GM12878 (cell line): ENCODE measurements at regions not wholly inside any gene's neighbourhood (a gene's known extent, or its start where the extent isn't known, plus 50 kb on each side); places are given as distances from the start of the nearest gene placed in this dataset.

Experiments used
- ATAC-seq: fragments of 200-7000 bp; cut with Tn5 transposase; 3 replicates; pipeline ENCODE4 v1.9.1; 2020; ENCODE audit warnings: mild to moderate bottlenecking, moderate library complexity
- BruUV-seq: library from RNA; stranded (reverse); fragments of 400-500 nt; replicated peaks from 2 replicates; lab custom pipeline; 2021; lab: Mats Ljungman, UMichigan
- CTCF ChIA-PET: fragments of 300-600 bp; sonication (Branson Sonifier 250); formaldehyde crosslinking; extraction: SDS; loops from one replicate; lab custom pipeline; 2021; ENCODE audit warnings: inconsistent platforms; lab: Yijun Ruan, JAX
- POLR2A ChIA-PET: fragments of 350-600 bp; formaldehyde crosslinking; extraction: SDS; loops from one replicate; lab custom pipeline; 2021; ENCODE audit warnings: inconsistent platforms; lab: Charles Lee
- RAD21 ChIA-PET: fragments of 300-600 bp; sonication (Branson Sonifier 250); formaldehyde crosslinking; loops from one replicate; lab custom pipeline; 2023; ENCODE audit warnings: antibody characterized with exemption; ENCODE audit not compliant: unreplicated experiment; lab: Charles Lee
- SMC1A ChIA-PET: fragments of 300-600 bp; sonication (Branson Sonifier 250); formaldehyde crosslinking; loops from one replicate; lab custom pipeline; 2023; ENCODE audit not compliant: unreplicated experiment, uncharacterized antibody; lab: Charles Lee
- DNase-seq: peaks from one replicate; pipeline ENCODE4 v3.0.0-alpha.2; 2011; ENCODE audit warnings: low read depth, low spot score
- FAIRE-seq: peaks from 3 replicates; lab custom pipeline; 2011; peaks lifted over from hg19 to GRCh38; lab: Jason Lieb, UNC
- H2AFZ ChIP-seq: 2 replicates; pipeline ENCODE4 v1.6.0; 2011; ENCODE audit warnings: low read depth, low read length, control low read depth; ENCODE audit not compliant: control insufficient read depth
- H3K27ac ChIP-seq: 2 replicates; pipeline ENCODE4 v1.5.1; 2011; ENCODE audit warnings: control low read depth; ENCODE audit not compliant: control insufficient read depth, insufficient read depth
- H3K27me3 ChIP-seq, 2 experiments: replicated peaks in 1 of 2; 2 replicates each; pipeline versions ENCODE4 v1.6.0 to v1.6.1; 2011; ENCODE audit warnings: low read length in 1 of 2; ENCODE audit not compliant: control insufficient read depth in 2 of 2, insufficient read depth in 2 of 2
- H3K36me3 ChIP-seq, 2 experiments: 2 replicates each; pipeline ENCODE4 v1.5.1; 2011; ENCODE audit warnings: low read length in 1 of 2; ENCODE audit not compliant: control insufficient read depth in 2 of 2, insufficient read depth in 2 of 2
- H3K4me1 ChIP-seq: 2 replicates; pipeline ENCODE4 v1.6.1; 2011; ENCODE audit warnings: mild to moderate bottlenecking, low read length, moderate library complexity, mixed read lengths; ENCODE audit not compliant: control insufficient read depth, insufficient read depth
- H3K4me2 ChIP-seq: 2 replicates; pipeline ENCODE4 v1.6.0; 2011; ENCODE audit warnings: control low read depth; ENCODE audit not compliant: control insufficient read depth, insufficient read depth
- H3K4me3 ChIP-seq: fragments of 200-600 bp; sonication (generic); 2 replicates; pipeline ENCODE4 v1.5.1; 2016
- H3K79me2 ChIP-seq: 2 replicates; pipeline ENCODE4 v1.6.0; 2011; ENCODE audit warnings: low read length; ENCODE audit not compliant: control insufficient read depth, insufficient read depth
- H3K9ac ChIP-seq: 2 replicates; pipeline ENCODE4 v1.8.0; 2011; ENCODE audit warnings: low read length, control low read depth, mixed read lengths; ENCODE audit not compliant: control insufficient read depth, insufficient read depth
- H3K9me3 ChIP-seq: replicated peaks from 3 replicates; pipeline ENCODE4 v1.5.1; 2011; ENCODE audit warnings: mild to moderate bottlenecking, low read length; ENCODE audit not compliant: control insufficient read depth, insufficient read depth
- H4K20me1 ChIP-seq: 2 replicates; pipeline ENCODE4 v1.6.0; 2011; ENCODE audit not compliant: control insufficient read depth, insufficient read depth
- CHD1 ChIP-seq: IDR thresholded peaks from 2 replicates; pipeline ENCODE4 v1.6.1; 2012; ENCODE audit warnings: low read depth, low read length, improper control_type of control experiment
- DPF2 ChIP-seq: fragments of 450-650 bp; IDR thresholded peaks from 2 replicates; pipeline ENCODE4 v1.6.1; 2017; ENCODE audit warnings: mild to moderate bottlenecking
- LARP7 ChIP-seq: fragments of 450-650 bp; IDR thresholded peaks from 2 replicates; pipeline ENCODE4 v1.6.1; 2017; ENCODE audit warnings: mild to moderate bottlenecking
- PAX5 ChIP-seq: IDR thresholded peaks from 2 replicates; pipeline ENCODE4 v1.6.1; 2011; ENCODE audit warnings: low read depth, low read length, borderline replicate concordance
- POLR2AphosphoS5 ChIP-seq: IDR thresholded peaks from 2 replicates; pipeline ENCODE4 v1.6.1; 2011; ENCODE audit warnings: mild to moderate bottlenecking, low read length, inconsistent platforms
- POU2F2 ChIP-seq: IDR thresholded peaks from 3 replicates; pipeline ENCODE4 v1.6.1; 2011; ENCODE audit warnings: low read depth, mild to moderate bottlenecking, low read length, borderline replicate concordance
- RELB ChIP-seq: fragments of 450-650 bp; IDR thresholded peaks from 2 replicates; pipeline ENCODE4 v1.6.1; 2017; ENCODE audit warnings: low read depth, mild to moderate bottlenecking, moderate library complexity
- SMAD1 ChIP-seq: fragments of 450-650 bp; IDR thresholded peaks from 2 replicates; pipeline ENCODE4 v1.6.1; 2018; ENCODE audit warnings: mild to moderate bottlenecking, low read depth; ENCODE audit not compliant: partially characterized antibody
- SMAD5 ChIP-seq: IDR thresholded peaks from 2 replicates; pipeline ENCODE4 v1.6.1; 2016; ENCODE audit warnings: antibody characterized with exemption, low read depth
- SPI1 ChIP-seq: IDR thresholded peaks from 2 replicates; pipeline ENCODE4 v1.6.1; 2011; ENCODE audit warnings: low read depth, mild to moderate bottlenecking, low read length, moderate library complexity, borderline replicate concordance; ENCODE audit not compliant: insufficient read depth
- SREBF2 ChIP-seq: IDR thresholded peaks from 2 replicates; pipeline ENCODE4 v1.6.1; 2012; ENCODE audit warnings: mild to moderate bottlenecking, low read length
- TAF1 ChIP-seq: IDR thresholded peaks from 2 replicates; pipeline ENCODE4 v1.6.1; 2011; ENCODE audit warnings: mild to moderate bottlenecking, low read depth, low read length, borderline replicate concordance
- TBL1XR1 ChIP-seq: IDR thresholded peaks from 2 replicates; pipeline ENCODE4 v1.6.1; 2012; ENCODE audit warnings: low read depth, low read length, improper control_type of control experiment
- ZBED1 ChIP-seq: IDR thresholded peaks from 2 replicates; pipeline ENCODE4 v1.6.1; 2016; ENCODE audit warnings: borderline replicate concordance
- ZNF622 ChIP-seq: fragments of 450-650 bp; IDR thresholded peaks from 2 replicates; pipeline ENCODE4 v1.6.1; 2017; ENCODE audit warnings: mild to moderate bottlenecking, inconsistent platforms
- WGBS: methylation state at CpG from one replicate; pipeline ENCODE4 v1.1.6; 2016; ENCODE audit warnings: low lambda C conversion rate; ENCODE audit not compliant: insufficient replicate concordance, insufficient coverage; ENCODE audit errors: missing lambda C conversion rate; 5-methylcytosine and 5-hydroxymethylcytosine counted together
- in situ Hi-C: fragments of 300-500 bp; cut with MboI; formaldehyde crosslinking; loops from 9 replicates; pipeline ENCODE4 v1.14.3; 2018; ENCODE audit warnings: mixed read lengths
- intact Hi-C: fragments of 100-400 bp; cut with micrococcal nuclease; formaldehyde crosslinking; loops from one replicate; pipeline ENCODE4 v1.14.2; 2022; ENCODE audit not compliant: unreplicated experiment
- TF ChIP-seq, protein P1 (sequence below): fragments of 150-350 bp; IDR thresholded peaks from 2 replicates; pipeline ENCODE4 v1.6.1; 2014; ENCODE audit warnings: mild to moderate bottlenecking, low read depth, low read length

DNA sequence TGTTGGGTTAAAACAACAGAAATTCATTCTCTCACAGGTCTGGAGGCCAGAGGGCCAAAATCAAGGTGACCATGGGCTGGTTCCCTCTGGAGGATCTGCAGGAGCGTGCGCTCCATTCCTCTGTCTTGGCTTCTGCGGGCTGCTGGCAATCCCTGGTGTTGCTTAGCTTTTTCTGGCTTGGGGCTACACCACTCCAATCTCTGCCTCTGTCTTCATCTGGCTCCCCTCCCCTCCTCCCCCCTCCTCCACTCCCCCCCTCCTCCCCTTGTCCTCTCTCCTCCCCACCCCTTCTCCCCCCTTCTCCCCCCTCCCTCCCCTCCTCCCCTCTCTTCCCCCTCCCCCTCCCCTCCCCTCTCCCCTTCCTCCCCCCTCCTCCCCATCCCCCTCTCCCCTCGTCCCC is 321.3 kb upstream of the ARID1B start (continued):
- no peak for TF ChIP-seq RELB

DNA sequence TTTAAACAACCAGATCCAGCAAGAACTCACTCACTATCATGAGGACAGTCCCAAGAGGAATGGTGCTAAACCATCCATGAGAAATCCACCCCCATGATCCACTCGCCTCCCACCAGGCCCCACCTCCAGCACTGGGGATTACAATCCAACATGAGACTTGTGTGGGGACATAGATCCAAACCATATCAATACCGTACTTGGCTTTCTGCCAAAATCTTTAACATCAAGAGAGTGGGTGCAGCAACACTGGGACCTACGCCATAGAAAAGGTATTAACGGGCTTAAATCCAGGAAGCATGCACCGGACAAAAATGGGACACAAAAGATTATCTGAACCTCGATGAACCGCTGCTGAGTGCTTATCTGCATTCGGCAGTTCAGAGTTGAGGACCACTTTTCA is 322.3 kb upstream of the ARID1B start:
- in situ Hi-C loops, result no loop called here
- DNase-seq (no peak), ATAC-seq (no peak), FAIRE-seq (no peak)
- H3K4me1 ChIP-seq, result no peaks in the 10 kb centered on the region
- intact Hi-C loops, result no loop called here
- RAD21 ChIA-PET, result no interaction called here
- H3K4me2 ChIP-seq, result no peak overlapping the region
- WGBS, result 49% methylated on average over 8 of the region's 8 CpGs
- SMC1A ChIA-PET, result no interaction called here
- H3K27ac ChIP-seq, result no peak overlapping the region
- POLR2A ChIA-PET, result no interaction called here
- H4K20me1 ChIP-seq, result no peaks in the 10 kb centered on the region
- no peaks in the 10 kb centered on the region for H3K79me2 ChIP-seq
- no peaks in the 10 kb centered on the region for H3K9me3 ChIP-seq
- CTCF ChIA-PET, result no interaction called here
- no peak overlapping the region for H3K9ac ChIP-seq
- H3K27me3 ChIP-seq, result no peaks in the 10 kb centered on the region; a peak in 1 of 4 replicates
- H3K4me3 ChIP-seq, result no peak overlapping the region
- BruUV-seq, result no TSS peak
- H3K36me3 ChIP-seq, result no peaks in the 10 kb centered on the region
- TF ChIP-seq LARP7 (no peak), POLR2AphosphoS5 (no peak), DPF2 (no peak), SREBF2 (no peak), SMAD1 (no peak), TAF1 (no peak), ZNF622 (no peak), ZBED1 (no peak), PAX5 (no peak), POU2F2 (no peak), CHD1 (no peak), TBL1XR1 (no peak), SMAD5 (no peak), SPI1 (no peak)
- TF ChIP-seq, protein P1, sequence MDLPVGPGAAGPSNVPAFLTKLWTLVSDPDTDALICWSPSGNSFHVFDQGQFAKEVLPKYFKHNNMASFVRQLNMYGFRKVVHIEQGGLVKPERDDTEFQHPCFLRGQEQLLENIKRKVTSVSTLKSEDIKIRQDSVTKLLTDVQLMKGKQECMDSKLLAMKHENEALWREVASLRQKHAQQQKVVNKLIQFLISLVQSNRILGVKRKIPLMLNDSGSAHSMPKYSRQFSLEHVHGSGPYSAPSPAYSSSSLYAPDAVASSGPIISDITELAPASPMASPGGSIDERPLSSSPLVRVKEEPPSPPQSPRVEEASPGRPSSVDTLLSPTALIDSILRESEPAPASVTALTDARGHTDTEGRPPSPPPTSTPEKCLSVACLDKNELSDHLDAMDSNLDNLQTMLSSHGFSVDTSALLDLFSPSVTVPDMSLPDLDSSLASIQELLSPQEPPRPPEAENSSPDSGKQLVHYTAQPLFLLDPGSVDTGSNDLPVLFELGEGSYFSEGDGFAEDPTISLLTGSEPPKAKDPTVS, result no peak
- H2AFZ ChIP-seq, result no peak overlapping the region
